IMR-90 (cell line): ENCODE measurements at regions not wholly inside any gene's neighbourhood (a gene's known extent, or its start where the extent isn't known, plus 50 kb on each side); places are given as distances from the start of the nearest gene placed in this dataset.

ENCODE experiments used
- ATAC-seq: fragments of 200-7000 bp; cut with Tn5 transposase; 2 replicates; pipeline ENCODE4 v1.9.1; 2020; ENCODE audit warnings: low read depth, mild to moderate bottlenecking, moderate library complexity
- BruUV-seq: library from RNA; stranded (reverse); fragments of 400-500 nt; replicated peaks from 2 replicates; lab custom pipeline; 2021; lab: Mats Ljungman, UMichigan
- CTCF ChIA-PET: fragments of 300-600 bp; formaldehyde crosslinking; extraction: SDS; loops from one replicate; lab custom pipeline; 2021; ENCODE audit warnings: antibody characterized with exemption; lab: Yijun Ruan, JAX
- POLR2A ChIA-PET: fragments of 300-600 bp; sonication (Branson Sonifier 250); formaldehyde crosslinking; loops from one replicate; lab custom pipeline; 2022; ENCODE audit warnings: antibody characterized with exemption; ENCODE audit not compliant: unreplicated experiment; lab: Charles Lee
- DNase-seq: peaks from one replicate; pipeline ENCODE4 v3.0.0; 2013
- H2AFZ ChIP-seq: replicated peaks from 2 replicates; pipeline ENCODE3; 2013; ENCODE audit warnings: low read length, mild to moderate bottlenecking; ENCODE audit not compliant: poor library complexity
- H2AK5ac ChIP-seq: 2 replicates; pipeline ENCODE4 v1.6.1; 2013; ENCODE audit warnings: low read depth, low read length, inconsistent platforms
- H2AK9ac ChIP-seq: replicated peaks from 2 replicates; pipeline ENCODE3; 2013; ENCODE audit warnings: mild to moderate bottlenecking, low read depth, low read length, moderate library complexity; ENCODE audit not compliant: poor library complexity
- H2BK120ac ChIP-seq: 2 replicates; pipeline ENCODE4 v1.6.1; 2013; ENCODE audit warnings: low read depth, low read length, inconsistent platforms
- H2BK15ac ChIP-seq: 3 replicates; pipeline ENCODE4 v1.6.1; 2013; ENCODE audit warnings: low read depth, low read length, inconsistent platforms
- H2BK20ac ChIP-seq: 2 replicates; pipeline ENCODE4 v1.6.1; 2013; ENCODE audit warnings: low read depth, mild to moderate bottlenecking, inconsistent platforms, low read length, moderate library complexity
- H2BK5ac ChIP-seq: 2 replicates; pipeline ENCODE4 v1.6.1; 2013; ENCODE audit warnings: mild to moderate bottlenecking, low read depth, low read length, inconsistent platforms; ENCODE audit not compliant: poor library complexity, severe bottlenecking
- H3K14ac ChIP-seq: replicated peaks from 2 replicates; pipeline ENCODE4 v1.6.1; 2013; ENCODE audit warnings: low read depth, low read length, inconsistent platforms
- H3K18ac ChIP-seq: 2 replicates; pipeline ENCODE4 v1.6.1; 2013; ENCODE audit warnings: low read depth, low read length, control low read depth
- H3K23ac ChIP-seq: 2 replicates; pipeline ENCODE4 v1.6.1; 2013; ENCODE audit warnings: low read depth, low read length, inconsistent platforms
- H3K27ac ChIP-seq: 2 replicates; pipeline ENCODE4 v1.5.1; 2013; ENCODE audit warnings: mild to moderate bottlenecking, control low read depth, low read length; ENCODE audit not compliant: insufficient read depth
- H3K27me3 ChIP-seq: 2 replicates; pipeline ENCODE4 v1.6.1; 2013; ENCODE audit warnings: low read length; ENCODE audit not compliant: control insufficient read depth, insufficient read depth
- H3K36me3 ChIP-seq: 2 replicates; pipeline ENCODE4 v1.6.1; 2013; ENCODE audit warnings: low read length, mixed read lengths; ENCODE audit not compliant: control insufficient read depth, insufficient read depth
- H3K4ac ChIP-seq: 2 replicates; pipeline ENCODE4 v1.6.1; 2013; ENCODE audit warnings: low read depth, low read length, inconsistent platforms
- H3K4me1 ChIP-seq: 2 replicates; pipeline ENCODE4 v1.6.1; 2013; ENCODE audit warnings: low read length, mixed read lengths; ENCODE audit not compliant: control insufficient read depth, insufficient read depth
- H3K4me2 ChIP-seq: 2 replicates; pipeline ENCODE4 v1.6.1; 2013; ENCODE audit warnings: low read depth, mild to moderate bottlenecking, control low read depth, low read length, moderate library complexity
- H3K4me3 ChIP-seq: 2 replicates; pipeline ENCODE4 v1.5.1; 2013; ENCODE audit warnings: low read depth, mild to moderate bottlenecking, control low read depth, low read length, moderate library complexity; ENCODE audit not compliant: insufficient read depth
- H3K56ac ChIP-seq: 2 replicates; pipeline ENCODE4 v1.6.1; 2013; ENCODE audit warnings: low read length, inconsistent platforms; ENCODE audit not compliant: insufficient read depth; ENCODE audit errors: extremely low read depth
- H3K79me1 ChIP-seq, 2 experiments: 2 replicates each; pipeline ENCODE4 v1.6.1; 2013; ENCODE audit warnings: low read length in 2 of 2, inconsistent platforms in 1 of 2, low read depth in 1 of 2
- H3K9ac ChIP-seq: 2 replicates; pipeline ENCODE4 v1.6.1; 2013; ENCODE audit warnings: low read depth, low read length, control low read depth
- H3K9me1 ChIP-seq: 2 replicates; pipeline ENCODE4 v1.6.1; 2013; ENCODE audit warnings: low read length, inconsistent platforms; ENCODE audit not compliant: insufficient read depth
- H3K9me3 ChIP-seq: 2 replicates; pipeline ENCODE4 v1.6.1; 2013; ENCODE audit warnings: low read length; ENCODE audit not compliant: control insufficient read depth, insufficient read depth
- H4K20me1 ChIP-seq: 2 replicates; pipeline ENCODE4 v1.6.1; 2013; ENCODE audit warnings: low read length, inconsistent platforms; ENCODE audit not compliant: insufficient read depth
- H4K5ac ChIP-seq: 2 replicates; pipeline ENCODE4 v1.6.1; 2013; ENCODE audit warnings: mild to moderate bottlenecking, low read depth, low read length, control low read depth
- H4K8ac ChIP-seq, 2 experiments: 2 replicates each; pipeline ENCODE4 v1.6.1; 2013; ENCODE audit warnings: low read depth in 2 of 2, low read length in 2 of 2, control low read depth in 1 of 2, inconsistent platforms in 1 of 2
- H4K91ac ChIP-seq: 2 replicates; pipeline ENCODE4 v1.6.1; 2013; ENCODE audit warnings: low read depth, low read length, inconsistent platforms; ENCODE audit not compliant: insufficient read depth
- BHLHE40 ChIP-seq: fragments of 150-350 bp; IDR thresholded peaks from 2 replicates; pipeline ENCODE4 v1.6.1; 2016; ENCODE audit warnings: mild to moderate bottlenecking, low read depth, low read length
- CEBPB ChIP-seq: IDR thresholded peaks from 2 replicates; pipeline ENCODE4 v1.6.1; 2012; ENCODE audit warnings: low read depth, low read length, improper control_type of control experiment
- CHD1 ChIP-seq: IDR thresholded peaks from 2 replicates; pipeline ENCODE4 v1.6.1; 2012; ENCODE audit warnings: low read depth, low read length, improper control_type of control experiment
- FOS ChIP-seq: fragments of 150-350 bp; IDR thresholded peaks from 2 replicates; pipeline ENCODE4 v1.6.1; 2016; ENCODE audit warnings: low read depth, low read length
- RAD21 ChIP-seq: IDR thresholded peaks from 2 replicates; pipeline ENCODE4 v1.6.1; 2012; ENCODE audit warnings: low read length, improper control_type of control experiment
- RCOR1 ChIP-seq: IDR thresholded peaks from 2 replicates; pipeline ENCODE4 v1.6.1; 2012; ENCODE audit warnings: mild to moderate bottlenecking, low read length, improper control_type of control experiment; ENCODE audit not compliant: insufficient replicate concordance
- RFX5 ChIP-seq: IDR thresholded peaks from 2 replicates; pipeline ENCODE4 v1.8.0; 2012; ENCODE audit warnings: low read depth, mild to moderate bottlenecking, low read length, moderate library complexity
- WGBS, 2 experiments: methylation state at CpG; one replicate each; pipeline versions ENCODE4 v1.1.5 to v1.1.7; 2013; ENCODE audit warnings: missing lambda C conversion rate in 2 of 2; ENCODE audit not compliant: insufficient read length in 1 of 2; ENCODE audit errors: extremely low coverage in 2 of 2; 5-methylcytosine and 5-hydroxymethylcytosine counted together
- dilution Hi-C: fragments of 300-500 bp; cut with HindIII; formaldehyde crosslinking; loops from one replicate; pipeline ENCODE4 v1.14.3; 2018; ENCODE audit warnings: low sequenced_read_pairs; ENCODE audit not compliant: unreplicated experiment
- in situ Hi-C: fragments of 300-500 bp; cut with MboI; formaldehyde crosslinking; loops from 3 replicates; pipeline ENCODE4 v1.14.3; 2019; ENCODE audit warnings: low sequenced_read_pairs, inconsistent platforms, mixed read lengths
- intact Hi-C: fragments of 100-400 bp; cut with micrococcal nuclease; formaldehyde crosslinking; loops from 2 replicates; pipeline ENCODE4 v1.10.0; 2022
- TF ChIP-seq, protein P1 (sequence below): fragments of 150-350 bp; IDR thresholded peaks from 2 replicates; pipeline ENCODE4 v1.6.1; 2017; ENCODE audit warnings: mild to moderate bottlenecking, antibody characterized with exemption, low read length, low read depth

DNA sequence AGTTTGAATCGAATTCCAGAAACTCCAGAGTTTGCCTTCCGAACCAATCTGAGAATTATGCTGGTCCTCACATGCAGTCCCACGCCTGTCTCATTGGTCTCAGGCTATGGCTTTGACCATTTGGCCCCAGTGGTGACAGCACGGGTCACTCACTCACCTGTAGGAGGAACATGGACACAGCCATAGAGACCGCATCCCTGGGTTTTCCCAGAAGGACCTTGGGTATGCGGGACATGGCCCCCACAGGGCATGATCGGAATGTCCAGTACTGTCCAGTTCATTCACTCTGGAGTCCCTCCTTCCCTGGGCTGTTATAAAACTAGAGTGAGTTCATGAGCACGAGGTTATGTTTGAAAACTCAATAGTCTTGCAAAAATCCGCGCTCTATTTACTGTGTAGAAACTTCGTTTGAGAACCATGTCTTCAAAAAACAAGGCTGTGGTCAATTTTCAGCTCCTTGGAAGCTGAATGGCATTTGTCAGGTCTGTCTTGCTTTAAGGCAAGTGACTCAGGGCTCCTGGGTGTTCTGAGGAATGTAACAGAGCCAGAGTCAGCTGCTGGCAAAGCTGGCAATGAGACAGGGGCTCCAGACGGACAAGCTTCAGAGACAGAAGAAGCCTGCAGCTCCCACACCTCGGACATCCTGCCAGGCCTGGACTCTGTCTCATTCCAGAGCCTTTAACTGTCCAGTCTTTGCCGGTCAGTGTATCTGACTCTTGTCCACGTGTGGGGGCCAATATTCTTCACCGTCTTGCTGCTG, 86.7 kb upstream of the TMEM18 start:
- H3K23ac ChIP-seq = no peak overlapping the region
- H2AK9ac ChIP-seq = no peak overlapping the region
- in situ Hi-C loops (no loop called here), intact Hi-C loops (no loop called here), dilution Hi-C loops (no loop called here)
- no peak overlapping the region for H3K4ac ChIP-seq
- no peak overlapping the region for H3K27ac ChIP-seq
- H2BK20ac ChIP-seq = no peak overlapping the region
- ATAC-seq (no peak), DNase-seq (no peak)
- no peak overlapping the region for H2AK5ac ChIP-seq
- no peak overlapping the region for H3K9ac ChIP-seq
- no peak overlapping the region for H3K18ac ChIP-seq
- TF ChIP-seq CEBPB (no peak), FOS (no peak), CHD1 (no peak), RFX5 (no peak), RCOR1 (no peak), RAD21 (no peak), BHLHE40 (no peak)
- TF ChIP-seq, protein P1, sequence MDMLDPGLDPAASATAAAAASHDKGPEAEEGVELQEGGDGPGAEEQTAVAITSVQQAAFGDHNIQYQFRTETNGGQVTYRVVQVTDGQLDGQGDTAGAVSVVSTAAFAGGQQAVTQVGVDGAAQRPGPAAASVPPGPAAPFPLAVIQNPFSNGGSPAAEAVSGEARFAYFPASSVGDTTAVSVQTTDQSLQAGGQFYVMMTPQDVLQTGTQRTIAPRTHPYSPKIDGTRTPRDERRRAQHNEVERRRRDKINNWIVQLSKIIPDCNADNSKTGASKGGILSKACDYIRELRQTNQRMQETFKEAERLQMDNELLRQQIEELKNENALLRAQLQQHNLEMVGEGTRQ = no peak
- H3K36me3 ChIP-seq = no peaks in the 10 kb centered on the region
- no peaks in the 10 kb centered on the region for H3K4me1 ChIP-seq
- CTCF ChIA-PET = no interaction called here
- H2BK5ac ChIP-seq = no peak overlapping the region
- no peak overlapping the region for H4K5ac ChIP-seq
- no peak overlapping the region for H4K8ac ChIP-seq
- H4K91ac ChIP-seq = no peak overlapping the region
- no peaks in the 10 kb centered on the region for H4K20me1 ChIP-seq
- H3K4me2 ChIP-seq = no peak overlapping the region
- H3K14ac ChIP-seq = no peak overlapping the region
- no peaks in the 10 kb centered on the region for H3K27me3 ChIP-seq
- H3K4me3 ChIP-seq = no peak overlapping the region
- no TSS peak for BruUV-seq
- no peak overlapping the region for H3K56ac ChIP-seq
- H2AFZ ChIP-seq = no peak overlapping the region
- no peaks in the 10 kb centered on the region for H3K79me1 ChIP-seq
- no peaks in the 10 kb centered on the region for H3K9me1 ChIP-seq
- peaks cover 5% of the 10 kb centered on the region; the same call in 1 of the 2 replicates for H3K9me3 ChIP-seq
- H2BK15ac ChIP-seq = no peak overlapping the region
- H2BK120ac ChIP-seq = no peak overlapping the region
- 55% methylated on average over 5 of the region's 16 CpGs; no CpG with 5 or more reads in 1 of the 2 experiments for WGBS, 2 experiments
- POLR2A ChIA-PET = no interaction called here
